Neural cell (in vitro differentiated cells): ENCODE measurements at regions not wholly inside any gene's neighbourhood (a gene's known extent, or its start where the extent isn't known, plus 50 kb on each side); places are given as distances from the start of the nearest gene placed in this dataset.
A peak's percentile ranks its signal among the peaks of the same experiment; 100 is the strongest.

Source experiments
- H2AFZ ChIP-seq: fragments of 200-600, 300-800 bp; sonication (generic), shearing (Covaris generic); 2 replicates; pipeline ENCODE4 v1.6.0; 2014; ENCODE audit warnings: low read depth, mild to moderate bottlenecking, antibody characterized with exemption, low read length, moderate library complexity
- H3F3A ChIP-seq: fragments of 200-600 bp; shearing (Covaris generic); 2 replicates; pipeline ENCODE4 v1.6.1; 2016; ENCODE audit warnings: mild to moderate bottlenecking, moderate library complexity, mixed read lengths, antibody characterized with exemption, low read length; ENCODE audit not compliant: insufficient read depth, poor library complexity, severe bottlenecking
- H3K27ac ChIP-seq: fragments of 200-600, 300-800 bp; sonication (generic), shearing (Covaris generic); 2 replicates; pipeline ENCODE4 v1.5.1; 2014; ENCODE audit warnings: mild to moderate bottlenecking, low read length, moderate library complexity
- H3K27me3 ChIP-seq: fragments of 300-800, 200-600 bp; sonication (generic), shearing (Covaris generic); 2 replicates; pipeline ENCODE4 v1.6.0; 2014; ENCODE audit warnings: mild to moderate bottlenecking, low read depth, low read length, moderate library complexity; ENCODE audit not compliant: insufficient read depth
- H3K36me3 ChIP-seq: fragments of 300-800, 200-600 bp; sonication (generic), shearing (Covaris generic); 2 replicates; pipeline ENCODE4 v1.5.1; 2014; ENCODE audit warnings: mild to moderate bottlenecking, antibody characterized with exemption, low read length, moderate library complexity; ENCODE audit not compliant: insufficient read depth
- H3K4me2 ChIP-seq: fragments of 300-800, 200-600 bp; sonication (generic), shearing (Covaris generic); 2 replicates; pipeline ENCODE4 v1.6.0; 2014; ENCODE audit warnings: mild to moderate bottlenecking, low read length
- H3K4me3 ChIP-seq: fragments of 300-800, 200-600 bp; sonication (generic), shearing (Covaris generic); 2 replicates; pipeline ENCODE4 v1.5.1; 2014; ENCODE audit warnings: mild to moderate bottlenecking, low read length, moderate library complexity
- H3K79me2 ChIP-seq: fragments of 200-600 bp; shearing (Covaris generic); replicated peaks from 2 replicates; pipeline ENCODE4 v1.6.0; 2014; ENCODE audit warnings: mild to moderate bottlenecking, low read length, moderate library complexity; ENCODE audit not compliant: insufficient read depth
- H3K9ac ChIP-seq: fragments of 300-800, 200-600 bp; sonication (generic), shearing (Covaris generic); 2 replicates; pipeline ENCODE4 v1.6.1; 2016; ENCODE audit warnings: mild to moderate bottlenecking, low read length, mixed read lengths
- H3K9me2 ChIP-seq: fragments of 200-600 bp; shearing (Covaris generic); 2 replicates; pipeline ENCODE4 v1.6.1; 2016; ENCODE audit warnings: mild to moderate bottlenecking, low read length, mixed read lengths; ENCODE audit not compliant: insufficient read depth
- H3K9me3 ChIP-seq: fragments of 200-600, 300-800 bp; sonication (generic), shearing (Covaris generic); 2 replicates; pipeline ENCODE4 v1.6.1; 2016; ENCODE audit warnings: mild to moderate bottlenecking, mixed run types, low read length, moderate library complexity, mixed read lengths
- H4K20me1 ChIP-seq: fragments of 200-600 bp; shearing (Covaris generic); 2 replicates; pipeline ENCODE4 v1.6.1; 2016; ENCODE audit warnings: mild to moderate bottlenecking, mixed run types; ENCODE audit not compliant: insufficient read depth
- CTCF ChIP-seq: fragments of 450-650 bp; IDR thresholded peaks from 2 replicates; pipeline ENCODE4 v1.5.1; 2014; ENCODE audit warnings: antibody characterized with exemption, mild to moderate bottlenecking, moderate library complexity; ENCODE audit not compliant: poor library complexity, severe bottlenecking
- EP300 ChIP-seq: fragments of 450-650 bp; conservative IDR thresholded peaks from 2 replicates; pipeline ENCODE4 v1.6.1; 2014; ENCODE audit warnings: antibody characterized with exemption, mild to moderate bottlenecking, moderate library complexity; ENCODE audit not compliant: poor library complexity, severe bottlenecking
- EZH2 ChIP-seq: fragments of 200-600, 300-800 bp; shearing (Covaris generic), sonication (generic); IDR thresholded peaks from 2 replicates; pipeline ENCODE4 v1.6.1; 2014; ENCODE audit warnings: antibody characterized with exemption, low read length, borderline replicate concordance, mild to moderate bottlenecking; ENCODE audit not compliant: insufficient read depth, poor library complexity, severe bottlenecking
- MXI1 ChIP-seq: fragments of 450-650 bp; conservative IDR thresholded peaks from 2 replicates; pipeline ENCODE4 v1.6.1; 2014; ENCODE audit warnings: antibody characterized with exemption, mild to moderate bottlenecking; ENCODE audit not compliant: poor library complexity, severe bottlenecking
- POLR2AphosphoS5 ChIP-seq: IDR thresholded peaks from 2 replicates; pipeline ENCODE4 v1.6.1; 2012
- RAD21 ChIP-seq: fragments of 450-650 bp; conservative IDR thresholded peaks from 2 replicates; pipeline ENCODE4 v1.6.1; 2014; ENCODE audit warnings: antibody characterized with exemption, mild to moderate bottlenecking, moderate library complexity
- SMC3 ChIP-seq: fragments of 450-650 bp; conservative IDR thresholded peaks from 2 replicates; pipeline ENCODE4 v1.6.1; 2014; ENCODE audit warnings: antibody characterized with exemption, mild to moderate bottlenecking, moderate library complexity; ENCODE audit not compliant: poor library complexity
- TAF1 ChIP-seq: IDR thresholded peaks from 2 replicates; pipeline ENCODE4 v1.6.1; 2012; ENCODE audit warnings: low read depth
- TF ChIP-seq, protein P1 (sequence below): IDR thresholded peaks from 2 replicates; pipeline ENCODE4 v1.6.1; 2012; ENCODE audit warnings: borderline replicate concordance

GRCh38 chr5:58202941-58203444 is 256.9 kb downstream of the PLK2 start:
- no peaks in the 10 kb centered on the region for H4K20me1 ChIP-seq
- H3K27me3 ChIP-seq, result no peaks in the 10 kb centered on the region
- H3K79me2 ChIP-seq, result no peaks in the 10 kb centered on the region
- no peaks in the 10 kb centered on the region for H3F3A ChIP-seq
- H3K36me3 ChIP-seq, result no peaks in the 10 kb centered on the region
- H3K27ac ChIP-seq, result no peak overlapping the region
- H3K9me3 ChIP-seq, result no peaks in the 10 kb centered on the region
- no peak overlapping the region for H2AFZ ChIP-seq
- no peak overlapping the region for H3K4me2 ChIP-seq
- no peaks in the 10 kb centered on the region for H3K9me2 ChIP-seq
- TF ChIP-seq EZH2 (no peak), CTCF (no peak), POLR2AphosphoS5 (no peak), TAF1 (no peak), SMC3 (no peak), MXI1 (no peak), EP300 (no peak), RAD21 (no peak)
- TF ChIP-seq, protein P1, sequence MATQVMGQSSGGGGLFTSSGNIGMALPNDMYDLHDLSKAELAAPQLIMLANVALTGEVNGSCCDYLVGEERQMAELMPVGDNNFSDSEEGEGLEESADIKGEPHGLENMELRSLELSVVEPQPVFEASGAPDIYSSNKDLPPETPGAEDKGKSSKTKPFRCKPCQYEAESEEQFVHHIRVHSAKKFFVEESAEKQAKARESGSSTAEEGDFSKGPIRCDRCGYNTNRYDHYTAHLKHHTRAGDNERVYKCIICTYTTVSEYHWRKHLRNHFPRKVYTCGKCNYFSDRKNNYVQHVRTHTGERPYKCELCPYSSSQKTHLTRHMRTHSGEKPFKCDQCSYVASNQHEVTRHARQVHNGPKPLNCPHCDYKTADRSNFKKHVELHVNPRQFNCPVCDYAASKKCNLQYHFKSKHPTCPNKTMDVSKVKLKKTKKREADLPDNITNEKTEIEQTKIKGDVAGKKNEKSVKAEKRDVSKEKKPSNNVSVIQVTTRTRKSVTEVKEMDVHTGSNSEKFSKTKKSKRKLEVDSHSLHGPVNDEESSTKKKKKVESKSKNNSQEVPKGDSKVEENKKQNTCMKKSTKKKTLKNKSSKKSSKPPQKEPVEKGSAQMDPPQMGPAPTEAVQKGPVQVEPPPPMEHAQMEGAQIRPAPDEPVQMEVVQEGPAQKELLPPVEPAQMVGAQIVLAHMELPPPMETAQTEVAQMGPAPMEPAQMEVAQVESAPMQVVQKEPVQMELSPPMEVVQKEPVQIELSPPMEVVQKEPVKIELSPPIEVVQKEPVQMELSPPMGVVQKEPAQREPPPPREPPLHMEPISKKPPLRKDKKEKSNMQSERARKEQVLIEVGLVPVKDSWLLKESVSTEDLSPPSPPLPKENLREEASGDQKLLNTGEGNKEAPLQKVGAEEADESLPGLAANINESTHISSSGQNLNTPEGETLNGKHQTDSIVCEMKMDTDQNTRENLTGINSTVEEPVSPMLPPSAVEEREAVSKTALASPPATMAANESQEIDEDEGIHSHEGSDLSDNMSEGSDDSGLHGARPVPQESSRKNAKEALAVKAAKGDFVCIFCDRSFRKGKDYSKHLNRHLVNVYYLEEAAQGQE, result no peak
- no peak overlapping the region for H3K4me3 ChIP-seq
- no peak overlapping the region for H3K9ac ChIP-seq

DNA sequence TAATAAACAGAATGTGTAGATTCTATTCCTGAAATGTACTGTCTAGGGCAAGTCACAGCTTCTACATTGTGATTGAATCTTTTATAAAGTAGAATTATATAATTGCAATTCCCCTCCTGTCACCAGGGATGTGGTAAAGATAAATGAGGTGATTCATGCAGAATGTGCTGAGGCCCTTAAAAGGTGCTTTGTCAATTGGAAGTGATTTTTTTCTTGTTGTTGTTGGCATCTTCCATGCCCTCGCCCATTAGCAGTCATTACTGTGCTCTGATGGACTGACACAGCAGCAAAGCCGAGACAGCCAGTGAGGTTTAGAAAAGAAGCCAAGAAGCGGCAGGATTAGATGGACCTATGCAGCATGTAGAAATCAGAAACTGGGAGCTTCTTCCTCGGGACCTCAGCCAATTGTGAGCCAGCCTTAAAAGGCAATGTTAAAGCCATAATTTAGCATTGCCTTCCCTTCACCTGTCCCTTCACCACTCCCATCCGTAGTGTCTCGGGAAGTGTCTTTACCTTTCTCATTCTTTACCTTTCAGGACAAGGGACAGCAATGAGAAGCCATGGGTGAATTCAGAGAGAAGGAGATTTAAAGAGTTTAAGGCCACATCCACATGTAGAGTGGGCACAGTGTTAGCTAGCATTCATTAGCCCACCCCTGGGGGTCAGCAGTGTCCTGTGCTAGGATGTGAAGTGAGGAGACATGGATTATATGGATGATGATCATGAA is 257.8 kb downstream of the PLK2 start:
- H3F3A ChIP-seq, result no peaks in the 10 kb centered on the region
- no peaks in the 10 kb centered on the region for H3K9me2 ChIP-seq
- H3K27ac ChIP-seq, result peak overlapping the region; percentile 61
- no peak overlapping the region for H3K4me2 ChIP-seq
- H3K27me3 ChIP-seq, result no peaks in the 10 kb centered on the region
- TF ChIP-seq, protein P1, result no peak
- TF ChIP-seq EP300, result peak; percentile 52
- no peak for TF ChIP-seq EZH2
- no peak for TF ChIP-seq RAD21
- TF ChIP-seq TAF1, result no peak
- no peak for TF ChIP-seq CTCF
- peak; percentile 55 for TF ChIP-seq POLR2AphosphoS5
- TF ChIP-seq MXI1, result no peak
- no peak for TF ChIP-seq SMC3
- no peak overlapping the region for H2AFZ ChIP-seq
- no peak overlapping the region for H3K4me3 ChIP-seq
- H3K36me3 ChIP-seq, result no peaks in the 10 kb centered on the region
- H3K9ac ChIP-seq, result no peak overlapping the region
- no peaks in the 10 kb centered on the region for H3K9me3 ChIP-seq
- H3K79me2 ChIP-seq, result no peaks in the 10 kb centered on the region
- no peaks in the 10 kb centered on the region for H4K20me1 ChIP-seq
